Pulmonary artery endothelial cell (primary cell): ENCODE measurements at regions not wholly inside any gene's neighbourhood (a gene's known extent, or its start where the extent isn't known, plus 50 kb on each side); places are given as distances from the start of the nearest gene placed in this dataset.

Experiments
- DNase-seq: peaks from one replicate; pipeline ENCODE4 v3.0.0-alpha.2; 2011; ENCODE audit warnings: low read depth, low spot score

GRCh38 chr11:112806256-112806655, 155.0 kb upstream of the NCAM1 start:
- no peak for DNase-seq

DNA sequence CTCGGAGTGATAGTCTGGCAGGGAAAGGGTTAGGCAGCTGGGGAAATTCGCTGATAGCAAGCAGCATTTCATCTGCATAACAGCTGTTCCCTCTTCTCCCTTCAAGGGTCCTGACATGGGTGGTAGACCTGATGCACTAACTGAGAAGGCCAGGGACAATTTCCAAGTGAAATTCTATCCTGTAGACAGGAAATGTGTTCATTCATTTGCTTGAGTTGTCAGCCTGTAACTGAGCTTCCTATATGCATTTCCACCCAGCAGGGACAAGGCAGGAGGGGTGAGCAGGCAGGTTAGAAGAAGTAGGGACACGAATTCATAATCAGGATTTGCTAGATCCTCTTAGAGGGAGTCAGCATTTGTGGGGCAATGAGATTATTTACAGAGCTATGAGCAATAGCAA, 154.3 kb upstream of the NCAM1 start:
- DNase-seq = no peak

- no peak for DNase-seq
Measured at GRCh38 chr11:112809429-112809828, 151.8 kb upstream of the NCAM1 start.

DNA sequence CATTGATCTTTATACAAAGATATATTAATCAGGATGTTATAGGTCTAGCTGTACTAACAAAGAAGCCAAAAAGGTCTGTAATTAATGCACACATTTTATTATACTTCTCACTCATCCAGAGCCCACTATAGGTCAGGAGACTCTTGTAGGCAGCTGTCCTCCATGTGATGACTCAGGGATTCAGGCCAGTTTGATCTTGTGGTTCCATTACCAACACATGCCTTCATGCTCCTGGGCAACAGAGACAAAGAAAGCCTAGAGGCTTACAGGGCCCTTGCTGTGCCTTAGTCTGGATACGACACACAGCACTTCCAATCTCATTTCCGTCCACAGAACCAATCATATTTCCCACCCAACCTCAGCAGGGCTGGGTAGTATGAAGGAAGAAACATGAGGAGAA, 150.3 kb upstream of the NCAM1 start:
- DNase-seq = no peak

DNA sequence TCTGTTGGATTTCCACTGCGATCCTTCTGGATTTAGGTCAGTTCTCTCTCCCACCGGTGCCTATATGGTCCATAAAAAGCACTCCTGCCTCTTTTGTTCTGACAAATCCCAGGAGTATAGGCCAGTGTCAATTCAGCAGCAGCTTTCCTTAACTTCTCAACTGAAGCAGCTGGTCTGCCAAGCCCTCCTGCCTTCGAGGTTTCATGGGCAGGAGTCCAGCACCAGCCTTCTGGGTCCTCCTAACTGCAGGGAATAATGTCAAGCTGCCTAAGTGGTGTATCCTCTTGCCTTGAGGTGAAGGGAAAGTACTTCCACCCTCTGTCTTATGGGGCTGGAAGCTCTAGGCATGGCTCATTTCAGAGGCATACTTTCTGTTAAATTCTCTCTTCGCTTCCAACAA, 149.4 kb upstream of the NCAM1 start:
- no peak for DNase-seq

GRCh38 chr11:112812729-112813128, 148.5 kb upstream of the NCAM1 start:
- no peak for DNase-seq

- no peak for DNase-seq
Measured at GRCh38 chr11:112814168-112814567, 147.1 kb upstream of the NCAM1 start.

DNA sequence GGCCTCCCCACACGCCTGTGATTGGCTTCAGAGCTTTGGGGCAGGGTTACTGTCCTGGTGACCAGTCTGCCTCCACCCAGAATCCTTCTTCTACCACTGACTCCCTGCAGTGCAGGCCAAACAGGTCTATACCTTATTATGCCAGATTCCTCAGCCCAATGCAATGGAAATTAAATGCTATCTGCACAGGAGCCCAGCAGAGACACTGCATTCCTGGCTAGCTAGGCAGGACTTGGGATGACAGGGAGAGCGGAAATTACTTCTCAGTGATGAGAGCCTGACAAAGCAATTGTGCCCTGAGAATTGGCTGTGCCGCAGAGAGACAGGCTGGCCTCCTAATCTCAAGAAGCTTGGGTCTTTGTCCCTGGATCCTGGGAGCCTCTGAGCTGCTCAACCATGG, 143.8 kb upstream of the NCAM1 start:
- no peak for DNase-seq

DNA sequence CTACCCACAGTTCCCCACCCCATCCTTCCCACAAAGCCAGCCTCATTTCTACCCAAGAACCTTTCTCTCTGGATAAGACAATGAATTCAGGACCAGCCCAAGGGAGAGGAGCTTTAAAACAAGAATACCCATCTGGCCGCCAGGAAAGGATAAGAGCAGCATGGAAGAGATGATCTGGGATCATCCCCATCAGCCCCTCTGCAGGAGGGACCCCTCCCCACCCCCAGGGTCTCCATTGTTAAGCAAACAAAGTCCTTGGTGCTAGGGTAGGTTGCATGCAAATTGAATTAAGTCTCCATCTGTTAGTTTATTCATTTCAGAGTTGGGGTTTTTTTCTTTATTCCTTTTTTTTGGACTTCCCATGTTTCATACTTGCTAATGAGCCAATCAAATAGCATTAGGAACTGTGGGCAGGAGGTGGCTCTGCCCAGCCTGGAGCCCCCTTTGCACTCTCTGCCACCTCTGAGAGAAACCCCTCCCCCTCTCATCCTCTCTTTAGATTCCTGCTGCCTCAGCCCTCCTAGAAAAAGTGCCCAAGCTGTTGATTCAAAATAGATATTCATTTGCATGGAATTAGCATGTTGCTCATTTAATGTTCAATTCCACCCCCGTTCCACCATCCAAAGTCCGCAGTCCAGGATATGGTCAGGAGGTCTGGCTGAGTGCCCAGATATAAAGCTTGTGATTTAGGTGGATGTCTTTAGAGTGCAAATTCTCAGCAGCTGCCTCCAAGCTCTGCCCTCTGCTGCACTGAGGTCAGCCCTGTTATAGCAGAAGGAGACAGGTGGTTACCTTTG, 138.5 kb upstream of the NCAM1 start:
- DNase-seq = no peak

GRCh38 chr11:112826026-112826425, 135.2 kb upstream of the NCAM1 start:
- DNase-seq = no peak

DNA sequence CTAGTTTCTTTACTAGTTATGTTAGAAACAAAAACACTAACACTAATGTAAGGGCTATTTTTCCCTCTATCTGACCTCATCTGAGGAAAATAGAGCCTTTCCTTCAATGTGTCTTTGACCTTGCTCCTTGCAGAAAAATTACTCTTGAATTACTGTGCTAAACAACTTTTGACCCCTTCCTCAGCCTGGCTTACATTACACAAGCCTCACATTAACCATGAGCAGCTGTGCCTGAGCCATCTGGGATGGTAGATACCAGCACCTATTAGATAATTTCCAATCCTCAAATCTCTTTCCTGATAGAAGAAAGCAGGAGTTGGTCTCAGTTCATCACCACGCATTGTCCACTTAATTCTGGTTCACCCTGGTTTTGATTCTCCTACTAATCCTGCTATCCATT, 134.4 kb upstream of the NCAM1 start:
- no peak for DNase-seq

DNA sequence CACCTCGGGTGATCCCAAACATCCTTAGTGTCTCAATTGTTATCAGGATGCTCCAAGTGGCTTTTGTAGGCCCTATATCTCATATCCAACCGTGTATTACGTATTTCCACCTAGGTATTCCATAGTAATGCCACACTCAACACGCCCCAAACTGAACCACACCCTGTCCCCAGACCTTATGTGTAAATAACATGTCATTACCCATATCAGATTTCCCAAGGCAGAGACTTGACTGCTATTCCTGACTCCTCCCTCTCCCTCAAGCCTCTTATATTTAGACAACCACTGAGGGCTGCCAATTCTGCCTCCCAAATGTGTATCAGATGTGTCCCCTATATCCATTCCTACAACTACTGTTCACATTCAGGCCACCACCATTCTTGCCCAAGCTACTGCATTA, 132.8 kb upstream of the NCAM1 start:
- DNase-seq = no peak

DNA sequence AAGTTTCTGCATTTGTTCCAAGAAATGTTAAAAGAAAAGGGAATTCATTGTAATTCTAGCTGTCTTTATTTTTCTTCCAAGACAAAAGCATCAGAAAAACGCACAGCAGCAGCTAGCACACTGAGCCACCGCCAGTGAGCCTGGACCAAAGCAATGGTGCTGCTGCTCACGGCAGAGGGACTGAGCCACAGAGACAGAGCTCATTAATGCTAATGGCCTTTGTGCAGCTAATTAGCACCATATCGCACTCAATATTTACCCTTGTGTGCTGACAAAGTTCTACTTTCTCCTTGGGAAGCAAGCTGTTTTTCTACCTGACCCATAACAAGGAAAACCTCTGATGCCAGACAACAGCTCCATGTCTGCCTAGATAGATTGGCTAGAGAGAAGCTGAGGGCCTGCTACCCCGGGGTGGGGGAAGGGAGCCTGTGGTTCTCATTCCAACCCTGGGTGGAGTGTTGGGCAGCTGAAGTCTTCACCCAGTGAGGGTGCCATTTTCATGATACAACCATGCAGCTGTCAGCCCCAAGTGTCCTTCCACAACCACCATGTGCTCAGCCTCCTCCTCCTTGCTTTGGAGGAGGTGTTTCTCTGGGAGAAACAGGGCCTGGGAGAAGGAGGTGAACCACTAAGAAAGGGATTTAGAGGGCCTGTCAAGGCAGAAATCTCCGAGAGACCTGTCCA, 131.1 kb upstream of the NCAM1 start:
- DNase-seq = no peak

GRCh38 chr11:112831041-112831440, 130.2 kb upstream of the NCAM1 start:
- no peak for DNase-seq

DNA sequence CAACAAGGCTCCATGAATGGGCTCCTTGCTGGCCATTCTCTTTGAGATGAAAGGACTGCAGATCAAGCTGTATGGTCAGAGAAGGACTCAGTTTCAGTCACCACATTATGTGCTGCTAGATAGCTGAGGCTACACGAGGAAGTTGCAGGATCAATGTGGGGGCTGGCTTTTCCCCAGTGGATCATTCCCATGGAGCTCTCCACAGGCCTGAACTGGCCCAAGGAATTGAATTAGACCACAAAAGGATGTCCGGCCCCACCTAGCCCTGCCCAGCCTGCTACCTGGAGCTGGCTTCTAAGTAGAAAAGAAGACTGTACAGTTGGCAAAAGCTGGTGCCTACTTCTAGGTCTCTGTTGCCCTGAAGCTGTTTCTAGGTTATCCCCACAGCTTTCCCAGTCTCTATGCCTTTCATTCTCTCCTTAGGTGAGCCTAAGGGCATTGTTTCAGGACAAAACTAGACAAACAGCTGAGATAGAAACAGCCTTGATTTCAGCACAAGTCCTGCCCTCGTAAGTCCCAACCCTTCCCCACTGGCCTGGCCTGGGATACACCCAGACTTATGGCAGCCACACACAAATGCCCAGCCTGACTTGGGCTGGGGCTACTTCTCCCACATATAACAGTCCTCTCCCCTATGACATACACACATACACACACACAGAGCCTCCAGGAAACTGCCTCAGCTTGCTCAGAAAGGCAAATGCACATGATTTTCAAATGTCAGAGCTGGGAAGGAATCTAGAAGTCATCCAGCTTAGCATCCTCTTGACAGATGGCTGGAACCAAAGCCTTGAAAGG, 129.1 kb upstream of the NCAM1 start:
- DNase-seq = no peak

DNA sequence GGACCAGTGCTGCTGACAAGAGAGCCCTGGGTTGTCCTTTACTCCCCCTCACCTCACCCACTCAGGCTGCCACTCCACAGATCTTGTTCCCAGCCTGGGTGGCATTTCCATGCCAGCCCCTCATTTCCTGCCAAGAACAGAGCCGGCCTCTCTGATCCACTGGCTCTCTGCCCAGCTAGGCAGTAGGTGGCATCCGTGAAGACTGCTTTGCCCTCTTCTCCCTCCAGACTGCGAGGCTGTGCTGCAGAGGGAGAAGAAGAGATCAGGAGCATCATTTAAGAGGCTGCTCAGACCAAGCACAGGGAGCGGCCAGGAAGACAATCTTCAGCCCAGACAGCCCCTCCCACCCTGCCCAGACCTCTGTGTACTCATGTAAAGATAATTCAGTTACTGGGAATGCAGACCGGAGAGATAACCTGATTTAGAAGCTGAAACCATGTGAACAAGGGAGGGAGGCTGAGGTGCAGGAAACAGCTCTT, 126.9 kb upstream of the NCAM1 start:
- no peak for DNase-seq

DNA sequence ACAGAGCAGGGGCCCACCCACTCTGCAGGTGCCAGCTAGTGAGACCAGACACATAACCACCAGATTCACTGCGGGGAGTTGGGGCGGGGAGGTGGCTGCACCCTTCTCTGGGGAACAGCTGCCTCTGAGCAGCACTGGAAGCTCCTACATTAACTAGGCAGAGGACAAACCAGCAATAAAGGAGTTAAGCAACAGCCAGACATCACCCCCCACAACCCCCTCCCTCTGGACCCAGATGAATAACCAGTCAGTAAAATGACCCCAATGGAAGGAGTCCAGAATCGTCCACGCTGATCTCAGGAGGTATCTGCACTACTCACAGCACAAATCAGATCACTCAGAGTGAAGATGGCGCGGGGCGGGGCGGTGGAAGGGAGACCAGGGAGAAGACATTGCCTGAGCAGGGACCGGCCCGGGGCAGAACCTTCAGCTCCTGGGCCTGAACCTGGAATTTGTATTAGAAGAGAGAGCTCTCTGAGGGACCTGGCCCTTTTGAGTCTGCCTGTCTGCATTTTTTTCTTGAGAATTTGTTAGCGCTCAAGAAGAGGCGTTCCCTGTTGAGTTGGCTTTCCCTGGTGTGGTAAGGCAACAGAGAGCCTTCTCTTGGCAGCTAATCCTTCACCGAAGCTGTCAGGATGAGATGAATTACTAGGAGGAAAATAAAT, 125.5 kb upstream of the NCAM1 start:
- DNase-seq = no peak

DNA sequence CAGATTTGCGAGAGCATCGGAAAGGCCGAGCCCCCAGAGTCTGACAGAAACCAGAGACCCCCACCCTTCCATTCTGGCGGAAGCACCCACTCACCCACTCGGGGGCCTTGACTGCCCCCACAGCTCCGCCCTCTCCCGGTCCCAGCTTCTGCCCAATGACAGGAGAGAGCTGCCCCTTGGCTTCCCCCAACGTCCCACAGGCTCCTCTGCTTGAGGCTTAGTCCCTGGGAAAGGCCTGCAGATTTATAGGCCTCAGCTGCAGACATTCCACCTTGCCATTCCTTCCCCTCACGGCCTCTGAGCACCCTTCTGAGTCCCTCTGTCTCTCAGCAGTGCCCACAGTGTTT, 125.0 kb upstream of the NCAM1 start:
- DNase-seq = no peak

DNA sequence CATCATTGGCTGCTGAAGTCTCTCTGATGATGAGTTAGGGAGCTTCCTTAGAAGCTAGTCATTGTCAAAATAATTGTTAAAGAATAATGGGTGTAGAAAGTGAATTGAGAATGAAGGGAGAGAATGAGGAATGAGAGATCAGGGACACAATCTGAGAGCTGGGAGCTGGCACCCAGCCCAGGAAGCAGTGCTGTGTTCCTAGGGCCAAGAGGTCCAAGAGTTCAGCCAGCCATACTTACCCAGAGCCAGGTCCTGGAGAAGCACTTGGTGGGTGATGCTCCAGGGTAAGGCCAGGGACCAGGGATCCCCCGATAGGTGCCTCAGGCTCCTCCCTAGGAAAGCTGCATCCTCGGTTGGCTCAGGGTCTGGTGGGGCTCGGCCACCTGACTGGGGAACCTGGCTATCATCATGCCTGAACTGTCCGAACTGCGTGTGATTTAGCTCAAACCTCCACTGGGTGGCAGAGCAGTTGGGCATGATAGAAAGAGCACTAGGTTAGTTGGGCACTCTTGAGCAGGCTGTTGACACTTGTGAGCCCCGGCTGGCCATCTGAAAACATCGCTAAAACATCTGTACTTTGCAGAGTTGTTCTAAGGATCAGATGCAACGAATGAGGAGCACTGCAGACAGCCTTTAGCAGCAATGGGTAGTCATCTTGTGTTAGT, 123.9 kb upstream of the NCAM1 start:
- no peak for DNase-seq

GRCh38 chr11:112839051-112839450, 122.2 kb upstream of the NCAM1 start:
- DNase-seq = no peak

- DNase-seq = no peak
Measured at GRCh38 chr11:112841729-112842128, 119.5 kb upstream of the NCAM1 start.
